ENCODE measurements at regions not wholly inside any gene's neighbourhood (a gene's known extent, or its start where the extent isn't known, plus 50 kb on each side); places are given as distances from the start of the nearest gene placed in this dataset.

- TF ChIP-seq, protein P1, sequence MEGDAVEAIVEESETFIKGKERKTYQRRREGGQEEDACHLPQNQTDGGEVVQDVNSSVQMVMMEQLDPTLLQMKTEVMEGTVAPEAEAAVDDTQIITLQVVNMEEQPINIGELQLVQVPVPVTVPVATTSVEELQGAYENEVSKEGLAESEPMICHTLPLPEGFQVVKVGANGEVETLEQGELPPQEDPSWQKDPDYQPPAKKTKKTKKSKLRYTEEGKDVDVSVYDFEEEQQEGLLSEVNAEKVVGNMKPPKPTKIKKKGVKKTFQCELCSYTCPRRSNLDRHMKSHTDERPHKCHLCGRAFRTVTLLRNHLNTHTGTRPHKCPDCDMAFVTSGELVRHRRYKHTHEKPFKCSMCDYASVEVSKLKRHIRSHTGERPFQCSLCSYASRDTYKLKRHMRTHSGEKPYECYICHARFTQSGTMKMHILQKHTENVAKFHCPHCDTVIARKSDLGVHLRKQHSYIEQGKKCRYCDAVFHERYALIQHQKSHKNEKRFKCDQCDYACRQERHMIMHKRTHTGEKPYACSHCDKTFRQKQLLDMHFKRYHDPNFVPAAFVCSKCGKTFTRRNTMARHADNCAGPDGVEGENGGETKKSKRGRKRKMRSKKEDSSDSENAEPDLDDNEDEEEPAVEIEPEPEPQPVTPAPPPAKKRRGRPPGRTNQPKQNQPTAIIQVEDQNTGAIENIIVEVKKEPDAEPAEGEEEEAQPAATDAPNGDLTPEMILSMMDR (conservative IDR thresholded peaks at IDR 0.05; ENCODE audit: low read length): no peak
- H3K4me3 ChIP-seq (ENCODE audit: low read length): no peak overlapping the region
- no peak for DNase-seq (ENCODE audit: low read depth)
Measured at GRCh38 chr5:97915106-97915505, 732.1 kb upstream of the RIOK2 start.

- H3K4me3 ChIP-seq (ENCODE audit: low read length): no peak overlapping the region
- no peak for DNase-seq (ENCODE audit: low read depth)
- TF ChIP-seq, protein P1 (conservative IDR thresholded peaks at IDR 0.05; ENCODE audit: low read length): no peak
Measured at GRCh38 chr5:97918057-97918456, 735.0 kb upstream of the RIOK2 start.

GRCh38 chr5:97918620-97919019 is 735.6 kb upstream of the RIOK2 start:
- no peak for DNase-seq (ENCODE audit: low read depth)
- no peak overlapping the region for H3K4me3 ChIP-seq (ENCODE audit: low read length)
- TF ChIP-seq, protein P1 (conservative IDR thresholded peaks at IDR 0.05; ENCODE audit: low read length): no peak

DNA sequence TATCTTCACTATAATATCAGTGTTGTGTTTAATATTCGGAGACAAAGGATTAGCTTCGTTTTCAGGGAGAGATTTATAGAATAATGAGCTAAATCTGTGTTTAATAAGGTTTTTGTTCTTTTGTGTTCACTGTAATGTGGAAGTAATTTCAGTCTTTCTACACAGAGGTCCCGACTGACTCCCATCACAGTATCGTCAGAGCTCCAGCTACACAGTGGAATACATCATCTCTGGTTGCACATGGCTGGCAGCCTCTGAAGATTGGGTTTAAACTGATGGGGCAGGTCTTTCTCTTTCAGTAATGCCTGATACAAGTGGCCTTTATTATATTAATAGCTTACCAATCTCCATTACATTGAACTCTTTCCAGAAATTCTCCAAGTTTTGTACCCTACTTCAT is 736.7 kb upstream of the RIOK2 start:
- H3K4me3 ChIP-seq (ENCODE audit: low read length): no peak overlapping the region
- no peak for DNase-seq (ENCODE audit: low read depth)
- TF ChIP-seq, protein P1 (conservative IDR thresholded peaks at IDR 0.05; ENCODE audit: low read length): no peak

- no peak for DNase-seq (ENCODE audit: low read depth)
Measured at GRCh38 chr5:97922776-97923175, 739.7 kb upstream of the RIOK2 start.

DNA sequence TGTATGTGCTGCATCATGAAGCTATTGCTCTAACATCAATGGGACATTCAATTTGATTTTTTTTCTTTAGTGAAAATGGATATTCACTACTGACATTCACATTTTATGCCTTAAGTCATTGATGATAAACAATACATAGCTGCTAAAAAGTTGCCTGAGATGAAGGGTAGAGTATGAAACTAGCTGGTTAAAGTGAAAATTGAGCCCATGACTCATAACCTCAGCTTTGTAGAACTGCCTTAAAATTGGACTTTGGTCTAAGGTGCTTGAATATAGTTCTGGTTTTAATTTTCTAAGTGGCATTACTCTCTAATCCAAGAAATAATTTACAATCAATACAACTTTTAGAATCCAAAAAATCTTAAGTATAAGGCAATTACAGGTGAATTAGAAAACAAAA is 740.4 kb upstream of the RIOK2 start:
- no peak for DNase-seq (ENCODE audit: low read depth)
- TF ChIP-seq, protein P1 (conservative IDR thresholded peaks at IDR 0.05; ENCODE audit: low read length): no peak
- no peak overlapping the region for H3K4me3 ChIP-seq (ENCODE audit: low read length)

More at GRCh38 chr5:97922776-97923175, 739.7 kb upstream of the RIOK2 start:
- H3K4me3 ChIP-seq (ENCODE audit: low read length): no peak overlapping the region
- TF ChIP-seq, protein P1 (conservative IDR thresholded peaks at IDR 0.05; ENCODE audit: low read length): no peak

GRCh38 chr5:97923997-97924396 is 741.0 kb upstream of the RIOK2 start:
- H3K4me3 ChIP-seq (ENCODE audit: low read length): no peak overlapping the region
- TF ChIP-seq, protein P1 (conservative IDR thresholded peaks at IDR 0.05; ENCODE audit: low read length): no peak
- DNase-seq (ENCODE audit: low read depth): no peak
